ENCODE measurements at regions not wholly inside any gene's neighbourhood (a gene's known extent, or its start where the extent isn't known, plus 50 kb on each side); places are given as distances from the start of the nearest gene placed in this dataset.

GRCh38 chr12:28603801-28604200 is 413.5 kb downstream of the CCDC91 start:
- Histone ChIP-seq H3K9me3 (ENCODE audit: low read depth, low read length, poor library complexity, severe bottlenecking) (peaks cover 9% of the 10 kb centered on the region), H3K4me3 (ENCODE audit: low read depth, low read length, poor library complexity, severe bottlenecking) (no peak overlapping the region), H3K36me3 (ENCODE audit: insufficient read depth, low read length, poor library complexity, severe bottlenecking) (no peaks in the 10 kb centered on the region), H3K27ac (ENCODE audit: low read depth, low read length, poor library complexity, severe bottlenecking) (no peak overlapping the region), H3K27me3 (replicated peaks; ENCODE audit: insufficient read depth, low read depth, low read length, poor library complexity) (no peaks in the 10 kb centered on the region), H3K4me1 (ENCODE audit: insufficient read depth, low read length, poor library complexity, severe bottlenecking) (no peaks in the 10 kb centered on the region)
- no peak for DNase-seq (ENCODE audit: low spot score)
- BruUV-seq (replicated peaks): no TSS peak
- ChIA-PET CTCF (interaction anchor here (0.6 kb wide), 1 partner anchor 41 kb away, joined by 3 read pairs; no protein-coding TSS in a partner anchor), POLR2A (ENCODE audit: low non-redundant PET) (interaction anchor here (0.5 kb wide), 1 partner anchor 236 kb away, joined by 7 read pairs; no protein-coding TSS in a partner anchor)
- TF ChIP-seq EZH2 (IDR thresholded peaks at IDR 0.05; ENCODE audit: borderline replicate concordance, low read depth, low read length, poor library complexity, severe bottlenecking): no peak
- no peak for TF ChIP-seq CTCF (conservative IDR thresholded peaks at IDR 0.05; ENCODE audit: low read depth, low read length)
- intact Hi-C loops (cut with micrococcal nuclease; ENCODE audit: unreplicated experiment): no loop called here

- POLR2A ChIA-PET (ENCODE audit: low non-redundant PET): no interaction called here
- TF ChIP-seq EZH2 (IDR thresholded peaks at IDR 0.05; ENCODE audit: borderline replicate concordance, low read depth, low read length, poor library complexity, severe bottlenecking) (no peak), CTCF (conservative IDR thresholded peaks at IDR 0.05; ENCODE audit: low read depth, low read length) (no peak)
- Histone ChIP-seq H3K27me3 (replicated peaks; ENCODE audit: insufficient read depth, low read depth, low read length, poor library complexity) (no peaks in the 10 kb centered on the region), H3K27ac (ENCODE audit: low read depth, low read length, poor library complexity, severe bottlenecking) (no peak overlapping the region), H3K4me1 (ENCODE audit: insufficient read depth, low read length, poor library complexity, severe bottlenecking) (no peaks in the 10 kb centered on the region), H3K36me3 (ENCODE audit: insufficient read depth, low read length, poor library complexity, severe bottlenecking) (no peaks in the 10 kb centered on the region), H3K9me3 (ENCODE audit: low read depth, low read length, poor library complexity, severe bottlenecking) (peaks cover 9% of the 10 kb centered on the region), H3K4me3 (ENCODE audit: low read depth, low read length, poor library complexity, severe bottlenecking) (no peak overlapping the region)
- CTCF ChIA-PET: interaction anchor here (0.6 kb wide), 1 partner anchor 41 kb away, joined by 3 read pairs; no protein-coding TSS in a partner anchor
- intact Hi-C loops (cut with micrococcal nuclease; ENCODE audit: unreplicated experiment): no loop called here
- no TSS peak for BruUV-seq (replicated peaks)
- no peak for DNase-seq (ENCODE audit: low spot score)
These were observed 414.0 kb downstream of the CCDC91 start for GRCh38 chr12:28604240-28604639.

GRCh38 chr12:28606967-28607557 is 416.8 kb downstream of the CCDC91 start:
- no peak overlapping the region for H3K4me3 ChIP-seq (ENCODE audit: low read depth, low read length, poor library complexity, severe bottlenecking)
- H3K9me3 ChIP-seq (ENCODE audit: low read depth, low read length, poor library complexity, severe bottlenecking): peaks cover 9% of the 10 kb centered on the region
- no TSS peak for BruUV-seq (replicated peaks)
- intact Hi-C loops (cut with micrococcal nuclease; ENCODE audit: unreplicated experiment): no loop called here
- TF ChIP-seq CTCF (conservative IDR thresholded peaks at IDR 0.05; ENCODE audit: low read depth, low read length) (no peak), EZH2 (IDR thresholded peaks at IDR 0.05; ENCODE audit: borderline replicate concordance, low read depth, low read length, poor library complexity, severe bottlenecking) (no peak)
- H3K27ac ChIP-seq (ENCODE audit: low read depth, low read length, poor library complexity, severe bottlenecking): no peak overlapping the region
- H3K27me3 ChIP-seq (replicated peaks; ENCODE audit: insufficient read depth, low read depth, low read length, poor library complexity): no peaks in the 10 kb centered on the region
- POLR2A ChIA-PET (ENCODE audit: low non-redundant PET): no interaction called here
- no peaks in the 10 kb centered on the region for H3K4me1 ChIP-seq (ENCODE audit: insufficient read depth, low read length, poor library complexity, severe bottlenecking)
- DNase-seq (ENCODE audit: low spot score): no peak
- no peaks in the 10 kb centered on the region for H3K36me3 ChIP-seq (ENCODE audit: insufficient read depth, low read length, poor library complexity, severe bottlenecking)
- CTCF ChIA-PET: no interaction called here
